GM21723 (cell line): ENCODE measurements at regions not wholly inside any gene's neighbourhood (a gene's known extent, or its start where the extent isn't known, plus 50 kb on each side); places are given as distances from the start of the nearest gene placed in this dataset.
"Not testable (repeated sequence)": the region's sequence is repeated elsewhere in the genome, so short reads cannot be mapped to it uniquely, and the experiment has no call there.

Source experiments
- ATAC-seq: cut with Tn5 transposase; IDR thresholded peaks from one replicate; pipeline ENCODE4 v1.9.1; 2021; ENCODE audit warnings: mild to moderate bottlenecking, moderate library complexity; ENCODE audit not compliant: unreplicated experiment

DNA sequence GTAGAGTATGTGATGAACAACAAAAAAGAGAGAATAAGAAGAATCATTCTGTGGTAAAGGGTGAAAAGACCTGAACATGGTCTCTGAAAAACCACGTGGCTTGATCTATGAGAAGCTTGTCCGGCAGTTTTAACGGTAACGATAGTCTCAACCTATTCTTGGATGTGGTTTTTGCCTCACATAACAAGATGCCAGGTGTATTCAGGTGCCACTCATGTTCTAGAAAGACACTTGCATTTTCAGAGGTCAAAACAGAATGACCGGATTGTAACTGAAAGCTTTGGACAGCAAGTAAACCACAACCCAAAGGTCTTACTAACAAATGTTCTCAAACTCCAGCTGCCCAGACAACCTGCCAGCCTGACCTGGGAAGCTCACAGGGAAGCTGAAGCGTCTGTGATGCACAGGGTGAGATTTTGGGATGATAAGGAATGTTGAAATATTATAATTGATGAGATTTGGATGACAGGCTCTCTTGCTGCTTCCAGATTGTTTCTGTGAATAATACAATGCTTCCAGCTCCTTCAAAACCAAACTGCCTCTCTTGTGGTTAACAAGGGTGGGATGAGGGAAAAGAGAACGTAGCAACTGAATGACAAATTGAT lies 137.4 kb upstream of the GRB10 start:
- no peak for ATAC-seq

DNA sequence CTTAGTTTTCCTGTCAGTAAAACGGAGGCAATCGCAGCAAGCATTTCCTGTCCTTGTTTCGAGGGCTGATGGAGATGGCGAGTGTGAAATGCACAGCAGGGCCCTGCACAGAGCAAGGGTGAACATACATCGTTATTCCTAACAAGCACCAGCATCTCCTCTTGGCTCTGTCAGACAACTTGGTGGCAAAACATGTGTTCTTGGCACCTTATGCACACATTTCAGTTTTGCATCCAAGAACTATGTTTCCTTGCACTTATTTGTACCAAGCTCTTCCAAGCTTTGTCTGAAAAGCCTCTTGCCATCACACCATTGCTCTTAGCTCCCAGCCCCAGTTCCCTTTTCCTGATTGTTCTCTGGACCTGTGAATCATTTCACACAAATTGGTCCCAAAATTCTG lies 132.9 kb upstream of the GRB10 start:
- no peak for ATAC-seq

- ATAC-seq = no peak
These were observed 131.8 kb upstream of the GRB10 start for GRCh38 chr7:50914460-50914859.

GRCh38 chr7:50908628-50909290 lies 126.1 kb upstream of the GRB10 start:
- ATAC-seq = no peak

DNA sequence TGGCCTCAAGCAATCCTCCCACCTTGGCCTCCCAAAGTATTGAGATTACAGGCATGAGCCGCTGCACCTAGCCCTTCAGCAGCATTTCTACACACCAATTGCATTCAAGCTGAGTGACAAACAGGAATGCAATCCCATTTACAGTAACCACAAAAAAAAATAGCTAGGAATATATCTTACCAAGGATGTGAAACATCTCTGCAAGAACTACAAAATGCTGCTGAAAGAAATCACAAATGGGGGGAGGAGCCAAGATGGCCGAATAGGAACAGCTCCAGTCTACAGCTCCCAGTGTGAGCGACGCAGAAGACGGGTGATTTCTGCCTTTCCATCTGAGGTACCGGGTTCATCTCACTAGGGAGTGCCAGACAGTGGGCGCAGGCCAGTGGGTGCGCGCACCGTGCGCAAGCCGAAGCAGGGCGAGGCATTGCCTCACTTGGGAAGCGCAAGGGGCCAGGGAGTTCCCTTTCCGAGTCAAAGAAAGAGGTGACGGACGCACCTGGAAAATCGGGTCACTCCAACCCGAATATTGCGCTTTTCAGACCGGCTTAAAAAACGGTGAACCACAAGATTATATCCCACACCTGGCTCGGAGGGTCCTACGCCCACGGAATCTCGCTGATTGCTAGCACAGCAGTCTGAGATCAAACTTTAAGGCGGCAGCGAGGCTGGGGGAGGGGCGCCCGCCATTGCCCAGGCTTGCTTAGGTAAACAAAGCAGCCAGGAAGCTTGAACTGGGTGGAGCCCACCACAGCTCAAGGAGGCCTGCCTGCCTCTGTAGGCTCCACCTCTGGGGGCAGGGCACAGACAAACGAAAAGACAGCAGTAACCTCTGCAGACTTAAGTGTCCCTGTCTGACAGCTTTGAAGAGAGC lies 116.1 kb upstream of the GRB10 start:
- ATAC-seq = not testable (repeated sequence)

GRCh38 chr7:50887061-50887460 lies 104.4 kb upstream of the GRB10 start:
- ATAC-seq = not testable (repeated sequence)

DNA sequence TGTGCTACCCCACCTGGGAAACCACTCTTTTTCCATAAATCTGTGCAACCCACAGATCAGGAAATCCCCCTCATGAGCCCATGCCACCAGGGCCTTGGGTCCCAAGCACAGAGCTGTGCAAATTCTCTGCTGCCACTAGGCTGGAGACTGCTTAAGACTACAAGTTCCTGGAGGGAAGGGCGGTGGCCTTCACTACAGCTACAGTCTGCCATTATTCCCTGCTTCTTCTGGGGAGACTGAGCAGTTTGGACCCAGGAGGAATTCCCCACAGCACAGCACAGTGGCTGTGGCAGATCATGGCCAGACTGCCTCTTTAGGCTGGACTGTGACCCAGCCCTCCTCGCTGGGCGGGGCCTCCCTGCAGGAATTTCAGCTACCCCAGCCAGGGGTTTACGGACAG lies 89.7 kb upstream of the GRB10 start:
- ATAC-seq = no peak

GRCh38 chr7:50869108-50869725 lies 86.5 kb upstream of the GRB10 start:
- ATAC-seq = no peak

- no peak for ATAC-seq
These were observed 85.9 kb upstream of the GRB10 start for GRCh38 chr7:50868426-50869100.

- ATAC-seq = no peak
These were observed 84.3 kb upstream of the GRB10 start for GRCh38 chr7:50867034-50867356.

GRCh38 chr7:50866343-50867033 lies 83.8 kb upstream of the GRB10 start:
- no peak for ATAC-seq

DNA sequence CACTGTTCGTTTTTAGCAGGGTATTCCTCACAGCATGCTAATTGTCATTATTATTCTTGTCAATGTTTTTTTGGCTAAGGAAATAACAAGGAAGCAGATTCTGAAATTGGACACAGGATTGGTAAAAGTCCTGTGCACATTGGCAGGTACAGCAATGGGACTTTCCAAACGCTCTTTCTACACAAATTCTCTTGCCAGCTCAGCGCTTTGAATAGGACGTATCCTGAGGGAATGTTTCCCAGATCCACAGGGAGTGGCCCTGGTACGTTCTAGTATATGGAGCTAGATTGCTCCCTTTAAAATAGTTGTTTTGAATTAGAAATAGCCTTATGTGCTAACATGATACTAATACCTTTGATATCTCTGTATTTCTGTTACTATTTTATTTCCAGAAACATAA lies 82.8 kb upstream of the GRB10 start:
- ATAC-seq = no peak

DNA sequence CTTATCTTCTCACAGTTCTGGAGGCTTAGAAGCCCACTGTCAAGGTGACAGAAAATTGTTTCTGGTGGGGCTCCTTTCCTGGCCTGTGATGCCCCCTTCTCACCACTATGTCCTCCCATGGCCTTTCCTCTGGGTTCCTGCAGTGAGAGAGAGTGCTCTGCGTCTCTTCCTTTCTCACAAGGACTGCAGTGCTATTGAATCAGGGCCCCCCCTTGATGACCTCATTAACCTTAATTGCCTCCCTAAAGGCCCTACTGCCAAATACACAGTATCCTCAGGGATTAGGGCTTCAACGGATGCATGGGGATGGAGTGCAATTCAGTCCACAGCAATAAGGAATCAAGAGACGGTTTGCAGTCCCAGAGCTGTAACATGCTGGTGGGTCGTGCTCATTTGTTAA lies 82.0 kb upstream of the GRB10 start:
- no peak for ATAC-seq

DNA sequence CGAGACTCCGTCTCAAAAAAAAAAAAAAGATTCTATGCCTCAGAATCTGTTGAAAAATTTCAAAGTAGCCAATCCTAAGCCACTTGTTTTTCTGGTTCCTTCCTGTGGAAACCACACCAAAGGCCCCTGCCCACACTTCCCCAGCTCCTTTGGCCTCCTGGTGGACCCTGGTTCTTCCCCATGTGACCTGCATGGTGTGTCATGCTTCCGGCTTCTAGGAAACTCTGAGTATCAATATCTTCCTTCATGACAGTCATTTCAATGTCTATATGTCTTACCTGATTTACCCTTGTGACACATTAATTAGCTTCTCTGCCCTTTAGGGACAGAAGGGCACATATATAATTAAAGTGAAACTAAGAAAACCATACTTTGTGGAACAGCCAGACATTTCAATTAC lies 80.4 kb upstream of the GRB10 start:
- no peak for ATAC-seq

DNA sequence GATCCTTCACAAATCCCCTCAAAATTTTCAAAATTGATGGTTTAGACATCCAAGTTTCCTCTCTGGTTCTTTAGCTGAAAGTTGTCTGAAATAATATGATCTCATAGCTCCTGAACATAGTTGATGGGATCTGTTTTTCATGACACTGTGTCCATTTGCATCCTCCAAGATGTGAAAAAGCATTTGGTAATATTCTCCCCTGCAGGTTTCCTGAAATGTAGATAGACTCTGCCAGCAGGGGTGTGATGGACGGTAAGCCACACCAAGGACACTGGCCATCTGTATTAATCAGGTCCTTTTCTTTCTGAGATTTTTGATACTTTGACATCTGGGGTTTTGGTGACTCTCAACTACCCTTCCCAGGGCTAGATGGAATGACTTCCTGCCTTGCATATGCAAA lies 79.6 kb upstream of the GRB10 start:
- ATAC-seq = no peak

DNA sequence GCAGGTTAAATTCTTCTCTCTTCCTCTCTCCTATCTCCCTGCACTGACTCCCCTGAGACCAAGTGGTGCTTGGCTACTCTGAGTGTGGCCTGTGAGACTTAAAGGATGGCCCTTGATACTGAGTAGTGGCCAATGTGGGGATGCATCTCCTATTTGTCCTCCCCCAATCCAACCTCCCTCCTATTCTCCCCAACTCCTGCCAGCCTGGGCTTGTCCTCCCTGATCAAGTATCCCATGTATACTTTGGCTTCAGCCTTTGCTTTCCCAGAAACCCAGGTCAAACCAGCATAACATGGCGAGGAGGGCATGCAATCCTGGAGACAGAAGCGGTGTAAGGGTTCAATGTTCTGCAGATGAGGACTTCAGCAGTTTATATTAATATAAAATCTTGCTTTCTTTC lies 77.9 kb upstream of the GRB10 start:
- ATAC-seq = no peak

GRCh38 chr7:50860174-50860573 lies 77.5 kb upstream of the GRB10 start:
- ATAC-seq = no peak

- no peak for ATAC-seq
These were observed 76.0 kb upstream of the GRB10 start for GRCh38 chr7:50858528-50859245.

DNA sequence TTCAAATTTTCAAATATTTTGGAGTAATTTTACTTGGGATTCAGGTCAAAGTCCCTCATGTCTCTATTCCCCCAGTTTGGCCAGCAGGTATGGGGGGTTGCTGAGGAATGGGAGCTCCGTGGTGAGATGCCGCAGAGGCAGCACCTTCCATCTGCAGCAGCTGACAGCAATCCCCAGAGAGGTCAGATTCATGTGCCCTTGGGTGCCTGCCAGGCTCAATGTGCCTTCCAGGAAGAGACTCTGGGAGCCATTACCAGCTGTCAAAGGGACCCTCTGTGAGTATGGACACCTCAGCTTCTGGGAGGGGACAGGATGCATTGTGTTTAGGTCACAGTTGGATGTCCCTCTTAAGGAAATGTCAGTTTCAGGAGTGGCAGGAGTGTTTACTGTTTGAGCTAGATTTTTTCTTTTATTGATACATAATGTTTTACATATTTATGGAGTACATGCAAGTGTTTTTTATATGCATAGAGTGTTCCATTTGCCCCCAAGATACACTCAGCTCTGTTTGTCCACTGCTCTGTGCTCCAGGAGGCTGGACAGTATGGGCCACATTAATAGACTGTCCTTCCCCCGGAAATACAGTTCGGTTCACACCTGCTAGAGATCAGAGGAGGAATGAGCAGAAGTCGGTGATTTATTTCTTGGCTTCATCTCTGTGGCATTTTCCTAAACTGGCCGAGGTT lies 75.3 kb upstream of the GRB10 start:
- no peak for ATAC-seq
